Mesothelial cell of epicardium (in vitro differentiated cells): ENCODE measurements at regions not wholly inside any gene's neighbourhood (a gene's known extent, or its start where the extent isn't known, plus 50 kb on each side); places are given as distances from the start of the nearest gene placed in this dataset.

Experiments
- DNase-seq, 2 experiments: peaks; one replicate each; pipeline ENCODE4 v3.0.0; 2021; ENCODE audit warnings: low spot score in 2 of 2; ENCODE audit not compliant: unreplicated experiment in 2 of 2
- H3K27ac Mint-ChIP-seq: 2 replicates; pipeline ENCODE4 v1.8.0; 2021; ENCODE audit warnings: mixed read lengths
- H3K27me3 Mint-ChIP-seq: 2 replicates; pipeline ENCODE4 v1.8.0; 2021; ENCODE audit warnings: low read depth, mixed read lengths
- H3K36me3 Mint-ChIP-seq: 2 replicates; pipeline ENCODE4 v1.8.0; 2021; ENCODE audit warnings: mixed read lengths
- H3K4me1 Mint-ChIP-seq: 2 replicates; pipeline ENCODE4 v1.8.0; 2021; ENCODE audit warnings: mixed read lengths
- H3K4me3 Mint-ChIP-seq: 2 replicates; pipeline ENCODE4 v1.8.0; 2021; ENCODE audit warnings: mild to moderate bottlenecking, moderate library complexity, mixed read lengths
- H3K9me3 Mint-ChIP-seq: 2 replicates; pipeline ENCODE4 v1.8.0; 2021; ENCODE audit warnings: mixed read lengths
- TF ChIP-seq, protein P1 (sequence below): fragments of 200-600 bp; sonication (generic); IDR thresholded peaks from one replicate; pipeline ENCODE4 v1.5.0; 2021; ENCODE audit warnings: antibody characterized with exemption; ENCODE audit not compliant: unreplicated experiment

DNA sequence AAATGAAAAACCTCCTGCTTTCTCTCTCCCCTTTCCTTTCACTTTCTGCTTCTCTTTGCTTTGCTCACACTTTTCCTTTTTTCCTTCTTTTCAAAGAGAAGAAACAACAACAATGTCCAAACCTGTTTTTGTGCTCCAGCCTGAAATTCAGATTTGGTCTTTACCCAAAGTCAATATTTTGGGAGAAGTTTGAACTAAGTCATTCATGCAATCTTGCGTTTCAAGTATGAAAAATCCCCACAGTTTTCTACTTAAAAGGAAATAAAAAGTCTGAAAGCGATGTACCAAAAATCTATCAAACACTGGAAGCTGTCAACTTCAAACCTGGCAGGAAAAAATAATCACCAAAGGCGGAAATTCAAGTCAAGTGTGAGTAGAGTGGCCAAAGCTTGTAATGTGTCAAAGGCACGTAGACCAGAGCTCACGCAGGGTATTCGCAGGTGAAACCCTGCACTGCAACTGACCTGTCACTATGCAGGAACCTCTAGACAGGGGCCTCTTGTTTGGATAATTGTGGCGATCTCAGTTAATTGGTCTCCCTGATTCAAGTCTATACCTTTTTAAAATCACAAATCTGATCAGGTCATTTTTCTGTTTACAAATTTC is 118.8 kb upstream of the GALNT15 start:
- Mint-ChIP-seq H3K27ac (no peak overlapping the region), H3K4me1 (peaks cover 10% of the 10 kb centered on the region), H3K36me3 (no peaks in the 10 kb centered on the region), H3K27me3 (no peaks in the 10 kb centered on the region), H3K9me3 (no peaks in the 10 kb centered on the region), H3K4me3 (no peak overlapping the region)
- DNase-seq, result no peak
- TF ChIP-seq, protein P1, sequence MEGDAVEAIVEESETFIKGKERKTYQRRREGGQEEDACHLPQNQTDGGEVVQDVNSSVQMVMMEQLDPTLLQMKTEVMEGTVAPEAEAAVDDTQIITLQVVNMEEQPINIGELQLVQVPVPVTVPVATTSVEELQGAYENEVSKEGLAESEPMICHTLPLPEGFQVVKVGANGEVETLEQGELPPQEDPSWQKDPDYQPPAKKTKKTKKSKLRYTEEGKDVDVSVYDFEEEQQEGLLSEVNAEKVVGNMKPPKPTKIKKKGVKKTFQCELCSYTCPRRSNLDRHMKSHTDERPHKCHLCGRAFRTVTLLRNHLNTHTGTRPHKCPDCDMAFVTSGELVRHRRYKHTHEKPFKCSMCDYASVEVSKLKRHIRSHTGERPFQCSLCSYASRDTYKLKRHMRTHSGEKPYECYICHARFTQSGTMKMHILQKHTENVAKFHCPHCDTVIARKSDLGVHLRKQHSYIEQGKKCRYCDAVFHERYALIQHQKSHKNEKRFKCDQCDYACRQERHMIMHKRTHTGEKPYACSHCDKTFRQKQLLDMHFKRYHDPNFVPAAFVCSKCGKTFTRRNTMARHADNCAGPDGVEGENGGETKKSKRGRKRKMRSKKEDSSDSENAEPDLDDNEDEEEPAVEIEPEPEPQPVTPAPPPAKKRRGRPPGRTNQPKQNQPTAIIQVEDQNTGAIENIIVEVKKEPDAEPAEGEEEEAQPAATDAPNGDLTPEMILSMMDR, result no peak

DNA sequence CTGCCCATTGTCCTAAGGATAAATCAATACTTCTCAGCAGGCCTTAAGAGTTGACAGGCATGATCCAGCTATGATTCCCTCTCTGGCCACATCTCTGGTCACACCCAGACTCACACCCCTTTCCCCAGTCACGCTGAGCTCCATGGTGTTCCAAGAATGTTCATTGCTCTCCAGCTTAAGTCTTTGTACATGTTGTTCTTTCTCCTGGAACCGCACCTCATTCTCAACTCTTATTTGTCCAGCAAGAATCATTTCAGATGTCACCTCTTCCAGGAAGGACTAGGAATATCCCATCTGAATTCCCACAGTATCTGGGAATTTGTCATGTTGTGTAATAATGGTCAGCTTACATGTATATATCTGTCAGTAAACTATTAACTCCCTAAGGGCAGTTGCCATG is 118.3 kb upstream of the GALNT15 start:
- no peak for DNase-seq
- H3K4me3 Mint-ChIP-seq, result no peak overlapping the region
- peaks cover 14% of the 10 kb centered on the region for H3K4me1 Mint-ChIP-seq
- H3K36me3 Mint-ChIP-seq, result no peaks in the 10 kb centered on the region
- H3K27me3 Mint-ChIP-seq, result no peaks in the 10 kb centered on the region
- TF ChIP-seq, protein P1, result no peak
- H3K9me3 Mint-ChIP-seq, result no peaks in the 10 kb centered on the region
- no peak overlapping the region for H3K27ac Mint-ChIP-seq

DNA sequence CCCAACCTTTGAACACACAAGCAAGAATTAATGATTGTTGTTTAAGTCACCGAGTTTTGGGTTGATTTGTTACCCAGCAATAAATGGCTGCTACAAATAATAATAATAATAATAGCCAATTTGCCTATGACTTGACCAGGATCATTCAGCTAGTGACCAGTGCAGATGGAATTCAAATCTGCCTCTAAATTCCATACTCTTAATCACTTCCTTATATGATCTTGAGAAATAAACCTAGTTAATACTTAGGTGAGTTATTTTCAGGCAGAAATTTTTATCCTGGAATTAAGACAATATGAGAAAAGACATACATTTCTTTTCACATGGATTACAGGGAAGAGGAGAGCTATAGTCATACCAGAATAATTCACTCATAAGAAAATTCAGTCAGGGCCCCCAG is 116.0 kb upstream of the GALNT15 start:
- no peak for DNase-seq
- Mint-ChIP-seq H3K4me3 (no peak overlapping the region), H3K36me3 (no peaks in the 10 kb centered on the region), H3K27ac (peak overlapping the region; percentile 17), H3K27me3 (no peaks in the 10 kb centered on the region), H3K4me1 (peaks cover 14% of the 10 kb centered on the region), H3K9me3 (no peaks in the 10 kb centered on the region)
- TF ChIP-seq, protein P1, result no peak

DNA sequence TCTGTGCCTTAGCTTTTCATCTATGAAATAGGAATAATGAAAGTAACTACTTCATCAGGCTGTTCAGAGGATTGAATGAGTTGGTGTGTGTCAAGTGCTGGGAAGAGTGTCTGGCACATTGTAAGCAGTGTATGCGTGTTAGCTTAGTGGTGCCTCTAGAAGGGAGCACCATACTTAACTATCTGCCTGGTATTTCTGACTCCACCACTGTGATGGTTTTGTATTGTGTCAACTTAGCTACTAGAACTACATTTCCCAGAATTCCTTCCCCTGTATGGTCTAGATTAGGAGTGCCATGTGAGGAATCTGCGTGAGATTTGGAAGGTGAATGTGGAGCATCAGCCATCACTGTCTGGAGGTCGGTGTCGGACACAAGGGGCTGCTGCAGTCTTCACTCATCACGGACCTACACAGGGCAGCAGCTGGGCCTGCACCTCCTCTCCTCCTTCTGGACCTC is 115.4 kb upstream of the GALNT15 start:
- Mint-ChIP-seq H3K36me3 (no peaks in the 10 kb centered on the region), H3K27me3 (no peaks in the 10 kb centered on the region), H3K9me3 (no peaks in the 10 kb centered on the region), H3K27ac (no peak overlapping the region), H3K4me3 (no peak overlapping the region), H3K4me1 (peaks cover 14% of the 10 kb centered on the region)
- TF ChIP-seq, protein P1, result no peak
- DNase-seq, result no peak

DNA sequence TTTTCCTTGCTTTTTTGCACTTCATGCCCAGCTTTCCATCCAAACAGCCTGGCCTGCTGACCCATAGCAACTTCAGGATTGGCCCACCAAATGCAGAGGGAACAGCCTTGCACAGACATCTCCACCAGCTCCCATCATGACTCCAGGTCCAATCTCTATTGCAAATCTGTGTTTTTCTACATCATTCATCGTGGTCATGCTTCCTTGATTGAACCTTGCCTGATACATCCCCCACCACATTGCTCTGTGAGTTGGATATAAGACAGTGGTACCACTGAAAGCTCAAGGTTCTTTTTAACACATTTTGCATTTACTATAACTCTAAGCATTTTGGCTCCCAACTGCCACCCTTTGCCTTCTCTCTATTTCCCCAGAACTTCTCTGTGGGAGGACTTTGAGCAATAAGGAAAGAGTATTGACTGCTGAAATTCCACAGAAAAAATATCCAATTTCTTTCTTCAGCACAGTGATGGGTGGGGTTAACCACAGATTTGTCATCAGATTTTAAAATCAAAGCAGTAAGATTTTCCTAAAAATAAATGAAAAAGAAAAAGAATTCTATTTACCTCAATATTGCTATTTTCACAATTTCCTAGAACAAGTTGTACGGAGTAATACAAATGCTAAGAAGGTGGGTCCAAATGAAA is 114.6 kb upstream of the GALNT15 start:
- no peak overlapping the region for H3K4me3 Mint-ChIP-seq
- H3K27me3 Mint-ChIP-seq, result no peaks in the 10 kb centered on the region
- no peaks in the 10 kb centered on the region for H3K9me3 Mint-ChIP-seq
- DNase-seq, result no peak
- H3K4me1 Mint-ChIP-seq, result peaks cover 20% of the 10 kb centered on the region
- TF ChIP-seq, protein P1, result no peak
- no peak overlapping the region for H3K27ac Mint-ChIP-seq
- no peaks in the 10 kb centered on the region for H3K36me3 Mint-ChIP-seq
